IPS-NIHi7 (cell line): ENCODE measurements at regions not wholly inside any gene's neighbourhood (a gene's known extent, or its start where the extent isn't known, plus 50 kb on each side); places are given as distances from the start of the nearest gene placed in this dataset.
"Not testable (repeated sequence)": the region's sequence is repeated elsewhere in the genome, so short reads cannot be mapped to it uniquely, and the experiment has no call there.

ENCODE experiments used
- DNase-seq: peaks from one replicate; pipeline ENCODE4 v3.0.0; 2012; ENCODE audit warnings: mixed read lengths; ENCODE audit errors: extremely low spot score

DNA sequence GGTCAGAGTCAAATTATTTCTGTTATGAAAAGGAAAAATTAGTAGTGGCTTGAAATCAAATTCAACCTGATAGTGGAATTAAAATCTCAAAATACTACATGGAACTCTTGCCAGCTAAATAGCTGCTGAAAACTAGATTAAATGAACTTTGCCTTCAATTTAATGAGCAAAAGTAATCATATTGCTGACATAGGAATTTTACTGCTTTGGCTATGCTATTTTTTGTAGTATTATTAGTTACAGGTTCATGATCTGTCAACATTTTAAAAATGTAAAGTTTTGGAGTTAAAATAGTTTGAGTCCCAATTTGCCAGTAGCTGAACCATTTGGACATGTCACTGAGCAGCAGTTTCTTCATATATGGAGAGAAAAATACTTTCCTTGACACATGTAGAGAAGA, 81.4 kb downstream of the RERGL start:
- DNase-seq = no peak

DNA sequence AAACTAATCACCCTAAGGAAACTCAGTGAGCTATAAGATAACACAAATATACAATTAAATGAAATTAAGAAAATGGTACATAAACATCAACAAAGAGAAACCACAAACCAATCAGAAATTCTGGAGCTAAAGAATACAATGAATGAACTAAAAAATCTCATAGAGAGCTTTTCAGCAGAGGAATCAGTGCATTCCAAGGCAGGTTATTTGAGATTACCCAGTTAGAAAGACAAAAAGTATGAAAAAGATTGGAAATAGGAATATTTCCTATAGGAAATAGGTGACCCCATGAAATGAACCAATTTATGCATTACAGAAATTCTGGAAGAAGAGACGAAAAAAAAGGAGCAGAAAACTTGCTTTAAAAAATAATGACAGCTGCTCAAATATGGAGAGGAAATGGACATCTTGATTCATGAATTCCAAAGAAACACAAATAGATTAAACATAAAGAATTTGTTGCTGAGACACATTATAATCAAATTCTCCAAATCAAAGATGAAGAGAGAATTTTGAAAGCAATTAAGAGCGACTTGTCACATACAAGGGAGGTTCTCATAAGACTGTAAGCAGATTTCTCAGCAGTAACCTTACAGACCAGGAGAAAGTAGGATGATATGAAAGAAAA, 90.7 kb downstream of the RERGL start:
- DNase-seq = no peak

DNA sequence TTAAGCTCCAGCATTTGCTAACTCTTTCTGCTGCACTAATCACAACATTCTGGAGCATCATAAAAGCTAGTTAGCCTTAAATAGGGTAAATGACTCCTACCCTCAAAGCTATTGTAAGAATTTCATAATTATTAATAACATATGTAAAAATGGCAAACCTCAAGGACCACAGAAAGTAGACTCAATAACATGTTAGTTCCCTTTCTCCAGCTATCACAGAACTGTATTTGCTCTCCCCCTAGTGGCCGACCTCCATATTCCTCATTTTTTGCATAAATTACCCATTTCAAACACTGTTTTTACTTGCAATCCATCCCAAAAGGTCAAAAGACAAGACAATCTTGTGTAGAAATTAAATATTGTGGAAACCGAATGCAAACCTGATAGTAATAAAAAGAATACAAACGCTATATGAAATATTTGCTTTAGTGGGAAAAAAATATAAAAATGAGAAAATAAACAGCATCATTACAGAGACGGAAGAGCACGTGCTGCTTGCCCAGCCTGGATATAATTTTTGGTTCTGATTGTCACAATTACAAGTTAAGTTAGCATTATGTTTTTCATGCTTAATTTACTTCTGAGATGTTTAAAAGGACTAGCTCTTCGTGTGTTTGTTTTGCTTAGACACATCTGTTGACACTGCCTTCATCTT, 97.9 kb downstream of the RERGL start:
- DNase-seq = peak; percentile 14

DNA sequence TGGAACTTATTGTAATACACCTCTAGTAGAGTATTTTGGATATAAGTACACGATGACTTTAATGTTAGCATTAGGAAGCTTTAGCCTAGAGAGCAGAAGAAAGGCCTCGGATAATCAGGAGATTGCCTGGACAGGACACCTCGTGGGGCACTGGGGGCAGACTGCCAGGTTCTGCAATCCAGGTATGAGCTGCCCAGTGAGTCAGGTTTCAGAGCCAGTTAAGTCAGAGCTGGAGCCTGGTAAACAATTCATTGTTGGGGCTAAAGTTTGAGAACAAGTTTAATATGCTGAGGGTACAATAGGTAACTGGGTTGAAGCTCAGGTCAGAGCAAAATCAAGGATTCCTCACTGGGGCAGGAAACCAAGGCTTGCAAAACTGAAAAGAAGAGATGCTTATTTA, 107.4 kb downstream of the RERGL start:
- no peak for DNase-seq

DNA sequence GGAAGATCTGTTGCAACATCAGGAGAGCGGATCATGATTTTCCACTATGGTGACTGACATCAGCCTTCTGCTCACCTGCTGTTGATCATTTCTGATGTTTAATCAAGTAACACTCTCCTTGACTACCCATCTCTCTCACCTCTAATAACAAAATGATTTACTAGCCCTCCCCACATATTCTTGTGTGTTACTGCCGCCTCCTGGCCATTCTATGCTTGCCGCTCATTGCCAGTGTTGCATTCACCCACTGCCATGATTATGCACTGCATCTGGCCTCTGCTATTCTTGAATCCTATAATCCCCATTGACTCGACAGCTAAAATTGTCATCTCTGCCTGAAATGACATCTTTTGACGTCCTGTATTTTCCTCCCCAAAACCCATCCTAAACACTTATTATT, 113.8 kb downstream of the RERGL start:
- peak; percentile 25 for DNase-seq

DNA sequence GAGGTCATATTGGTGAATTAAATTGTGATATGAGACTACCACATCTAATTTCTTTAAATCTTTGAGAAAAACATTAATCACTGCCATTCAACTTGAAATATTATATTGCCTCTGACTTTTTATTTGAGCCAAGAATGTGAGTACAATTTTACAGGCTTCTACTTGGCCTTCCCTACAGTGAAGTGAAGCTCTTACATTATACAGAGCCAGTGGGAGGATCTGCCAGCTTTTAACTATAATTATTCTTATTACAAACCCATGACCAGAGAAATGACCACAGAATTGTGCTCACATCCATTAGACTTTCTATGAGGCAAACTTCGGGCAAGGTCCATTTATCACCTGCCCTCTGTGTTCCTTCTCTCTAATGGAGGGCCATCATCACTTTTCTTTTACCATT, 114.2 kb downstream of the RERGL start:
- DNase-seq = no peak

DNA sequence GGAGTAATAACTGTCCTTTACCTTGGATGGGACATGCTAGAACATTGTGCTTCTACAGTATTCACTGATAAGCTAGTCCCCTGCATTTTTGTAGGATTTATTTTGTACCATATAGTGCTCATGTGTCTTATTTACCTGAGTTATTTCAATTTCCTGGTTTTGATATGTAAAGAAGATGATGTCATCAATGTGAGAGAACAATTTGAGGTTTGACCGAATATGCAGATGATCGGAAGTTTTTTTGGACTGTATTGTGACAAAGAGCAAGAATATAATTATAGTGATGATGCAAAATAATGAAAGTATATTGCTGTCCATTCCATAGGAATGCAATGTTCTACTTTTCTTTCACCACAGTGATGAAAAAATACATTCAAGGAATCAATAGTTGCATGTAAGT, 114.8 kb downstream of the RERGL start:
- DNase-seq = no peak

DNA sequence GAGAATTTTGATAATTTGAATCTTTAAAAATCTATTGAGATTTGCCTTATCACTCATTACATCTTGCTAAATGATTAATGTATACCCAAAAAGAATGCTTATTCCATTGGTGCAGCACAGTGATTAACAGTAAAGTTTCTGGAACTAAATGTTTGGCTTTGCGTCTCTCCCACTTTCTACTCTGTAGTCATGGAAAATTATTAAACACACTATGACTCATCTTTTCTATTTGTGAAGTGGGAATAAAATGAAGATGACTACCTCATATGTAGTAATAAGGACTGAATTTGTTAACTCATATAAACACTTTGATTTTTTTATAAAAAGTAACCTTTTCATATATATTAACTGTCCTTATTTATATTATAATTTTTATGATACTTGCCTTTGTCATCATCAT, 118.1 kb downstream of the RERGL start:
- no peak for DNase-seq

DNA sequence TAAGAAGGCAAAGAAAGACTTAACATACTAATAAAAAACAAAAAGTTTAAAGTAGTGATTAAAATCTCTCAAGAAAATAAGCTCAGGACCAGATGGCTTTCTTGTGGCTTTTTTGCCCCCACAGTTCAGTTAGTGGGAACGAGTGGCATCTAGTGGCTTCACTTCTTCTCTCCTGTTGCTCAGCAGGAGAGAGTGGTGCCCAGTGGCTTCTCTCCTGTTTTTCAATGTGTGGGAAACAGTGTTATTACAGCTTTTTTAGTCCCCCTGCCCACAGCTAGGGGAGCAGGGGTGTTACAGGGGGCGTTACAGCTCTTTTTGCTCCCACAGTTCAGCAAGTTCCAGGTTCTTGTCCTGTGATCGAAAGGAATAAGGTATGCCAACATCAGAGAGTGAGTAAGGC, 135.2 kb downstream of the RERGL start:
- DNase-seq = no peak

DNA sequence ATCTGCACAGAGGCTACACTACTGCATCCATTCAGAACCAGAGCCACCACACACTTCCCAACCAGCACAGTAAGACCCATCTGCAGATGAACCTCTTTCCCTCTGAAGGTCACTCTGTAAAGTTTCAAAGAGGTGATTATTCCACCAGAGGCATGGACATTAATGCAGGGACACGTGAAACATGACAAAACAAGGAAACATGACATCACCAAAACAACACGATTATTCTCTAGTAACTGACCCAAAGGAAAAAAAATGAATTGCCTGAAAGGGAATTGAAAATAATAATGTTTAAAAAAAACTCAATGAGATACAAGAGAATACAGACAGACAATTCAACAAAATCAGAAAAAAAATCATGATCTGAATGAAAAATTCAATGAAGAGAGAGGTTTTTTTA, 139.1 kb downstream of the RERGL start:
- no peak for DNase-seq

DNA sequence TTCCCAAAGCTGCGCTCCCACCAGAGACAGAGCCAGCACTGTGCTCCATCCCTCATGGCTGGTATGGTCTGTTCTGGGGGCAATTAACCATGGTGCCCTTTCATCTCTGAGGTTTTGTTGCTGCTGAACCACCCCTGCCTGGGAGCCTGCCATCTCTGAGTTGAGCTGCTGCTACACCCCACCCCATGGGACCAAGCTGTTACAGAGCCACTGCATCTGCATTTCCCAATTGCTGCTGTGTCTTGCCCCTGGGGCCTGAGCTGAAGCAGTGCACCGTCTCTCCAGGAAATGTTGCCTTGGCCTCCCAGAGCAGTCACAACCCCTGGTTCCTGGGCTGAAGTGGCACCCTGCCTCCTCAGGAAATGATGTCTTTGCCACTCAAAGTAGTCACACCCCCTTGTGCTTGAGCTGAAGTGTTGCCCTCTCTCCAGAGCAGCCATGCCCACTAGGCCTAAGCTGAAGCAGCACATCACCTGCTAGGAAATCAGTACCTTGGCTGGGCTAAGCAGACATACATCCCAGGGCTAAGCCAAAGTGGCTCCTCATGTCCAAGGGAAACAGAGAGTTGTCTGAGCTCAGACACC, 140.3 kb downstream of the RERGL start:
- DNase-seq = no peak

DNA sequence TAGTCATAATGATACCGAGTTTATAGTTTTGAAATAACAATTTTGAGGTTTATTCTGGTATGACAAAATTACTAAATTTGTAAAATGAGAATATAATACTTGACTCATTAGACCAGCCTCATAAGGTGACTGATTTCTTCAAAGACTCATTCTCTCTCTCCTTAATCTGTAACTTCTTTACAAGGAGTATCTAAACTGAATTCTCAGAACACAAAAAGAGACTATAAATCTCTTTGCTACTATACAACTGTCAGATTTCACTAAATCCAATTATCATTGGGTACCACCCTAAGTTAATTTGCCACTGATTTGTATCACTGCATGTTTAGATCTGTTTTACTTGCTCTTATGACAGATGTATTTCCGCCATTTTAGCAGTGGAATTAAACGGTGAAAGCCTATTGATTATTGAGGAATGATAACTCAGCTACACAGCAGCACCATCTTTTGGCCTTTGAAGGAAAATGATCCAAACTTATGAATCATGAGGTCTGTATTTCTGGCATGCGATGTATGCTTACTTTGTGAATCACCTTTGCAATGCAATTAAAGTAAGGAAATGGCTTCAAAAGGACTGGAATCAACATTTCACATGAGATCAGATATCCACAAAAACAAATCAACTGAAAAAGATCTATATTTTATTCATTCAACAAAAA, 161.2 kb downstream of the RERGL start:
- DNase-seq = no peak

DNA sequence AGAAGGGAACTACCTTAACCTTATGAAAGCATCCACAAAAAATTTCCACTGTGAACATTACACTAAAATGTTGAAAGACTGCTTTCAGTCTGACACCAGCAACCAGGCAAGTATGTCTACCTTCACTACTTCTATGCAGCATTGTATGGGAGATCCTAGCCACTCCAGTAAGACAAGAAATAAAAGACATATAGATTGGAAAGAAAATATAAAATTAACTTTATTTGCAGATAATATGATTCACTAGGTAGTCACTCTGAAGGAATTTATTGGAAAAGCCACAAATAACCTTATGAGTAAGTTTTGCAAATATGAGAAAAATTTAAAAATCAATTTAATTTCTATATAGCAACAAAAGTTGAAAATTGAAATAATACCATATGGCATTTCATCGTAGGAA, 172.0 kb downstream of the RERGL start:
- DNase-seq = no peak

DNA sequence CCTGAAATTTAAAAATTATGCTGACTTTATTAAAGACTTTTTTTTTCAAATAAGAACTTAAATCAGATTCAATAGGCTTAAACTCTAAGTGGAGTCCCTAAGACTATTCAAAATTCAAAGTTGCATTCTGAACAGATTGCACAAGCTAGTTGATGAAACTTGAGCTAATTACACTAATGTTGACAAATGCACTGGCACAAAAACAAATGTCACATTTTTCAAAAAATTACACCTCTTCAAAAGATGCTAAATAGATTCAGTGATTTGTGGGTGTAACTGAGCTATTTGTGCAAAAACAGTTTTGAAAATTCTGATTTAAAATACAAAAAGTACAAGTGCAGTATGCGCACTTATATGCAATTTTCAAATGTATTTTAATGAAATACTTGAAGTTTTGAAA, 205.4 kb downstream of the RERGL start:
- no peak for DNase-seq

DNA sequence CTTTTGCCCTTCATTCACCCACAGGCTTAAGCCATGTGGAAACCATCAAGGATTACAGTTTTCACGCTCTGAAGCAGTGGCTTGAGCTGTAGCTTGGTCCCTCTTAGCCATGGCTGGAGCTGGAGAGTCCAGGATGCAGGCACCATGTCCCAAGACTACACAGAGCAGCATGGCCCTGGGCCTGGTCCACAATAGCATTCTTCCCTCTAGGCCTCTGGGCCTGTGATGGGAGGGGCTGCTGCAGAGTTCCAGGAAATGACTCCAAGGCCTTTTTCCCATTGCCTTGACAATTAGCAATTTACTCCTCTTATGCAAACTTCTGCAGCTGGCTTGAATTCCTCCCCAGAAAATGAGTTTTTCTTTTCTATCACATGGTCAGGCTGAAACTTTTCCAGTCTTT, 211.3 kb downstream of the RERGL start:
- no peak for DNase-seq

DNA sequence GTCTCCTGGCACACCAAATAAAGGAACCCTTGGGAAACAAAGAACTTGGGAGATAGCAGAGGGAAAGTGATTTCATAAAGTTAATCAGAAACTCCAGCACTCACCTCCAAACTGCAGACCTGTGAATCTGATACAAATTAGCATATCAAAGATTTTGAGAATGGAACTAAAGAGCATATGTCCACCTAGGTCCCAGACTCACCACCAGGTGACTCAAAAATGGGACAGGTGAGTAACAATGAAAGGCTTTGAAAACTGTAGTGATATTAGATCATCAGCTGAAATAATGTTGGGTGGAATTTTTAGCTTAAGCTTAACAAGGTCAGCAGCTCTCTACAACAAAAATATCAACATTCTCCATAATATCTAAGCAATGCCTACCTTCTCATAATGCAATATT, 214.8 kb downstream of the RERGL start:
- DNase-seq = no peak

DNA sequence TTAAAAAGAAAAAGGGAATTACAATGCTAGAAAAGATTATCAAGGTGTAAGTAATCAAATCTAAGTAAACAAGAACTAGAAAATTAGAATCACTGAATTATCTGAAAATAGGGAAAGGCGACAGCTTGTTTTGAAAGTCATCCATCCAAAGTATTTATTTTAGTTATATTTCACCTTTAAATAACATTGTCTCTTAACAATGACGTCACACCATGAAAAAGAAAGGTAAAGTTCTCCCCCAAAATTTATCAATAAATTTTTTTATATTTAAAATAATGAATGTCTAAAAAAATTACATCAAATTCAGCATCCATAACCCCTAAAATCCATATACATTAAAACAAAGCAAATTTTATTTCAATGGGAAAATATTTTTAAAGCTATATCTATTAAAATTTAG, 223.2 kb downstream of the RERGL start:
- DNase-seq = no peak

DNA sequence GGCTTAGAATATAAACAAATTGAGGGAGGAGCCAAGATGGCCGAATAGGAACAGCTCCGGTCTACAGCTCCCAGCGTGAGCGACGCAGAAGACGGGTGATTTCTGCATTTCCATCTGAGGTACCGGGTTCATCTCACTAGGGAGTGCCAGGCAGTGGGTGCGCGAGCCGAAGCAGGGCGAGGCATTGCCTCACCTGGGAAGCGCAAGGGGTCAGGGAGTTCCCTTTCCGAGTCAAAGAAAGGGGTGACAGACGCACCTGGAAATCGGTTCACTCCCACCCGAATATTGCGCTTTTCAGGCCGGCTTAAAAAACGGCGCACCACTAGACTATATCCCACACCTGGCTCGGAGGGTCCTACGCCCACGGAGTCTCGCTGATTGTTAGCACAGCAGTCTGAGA, 234.4 kb downstream of the RERGL start:
- not testable (repeated sequence) for DNase-seq

DNA sequence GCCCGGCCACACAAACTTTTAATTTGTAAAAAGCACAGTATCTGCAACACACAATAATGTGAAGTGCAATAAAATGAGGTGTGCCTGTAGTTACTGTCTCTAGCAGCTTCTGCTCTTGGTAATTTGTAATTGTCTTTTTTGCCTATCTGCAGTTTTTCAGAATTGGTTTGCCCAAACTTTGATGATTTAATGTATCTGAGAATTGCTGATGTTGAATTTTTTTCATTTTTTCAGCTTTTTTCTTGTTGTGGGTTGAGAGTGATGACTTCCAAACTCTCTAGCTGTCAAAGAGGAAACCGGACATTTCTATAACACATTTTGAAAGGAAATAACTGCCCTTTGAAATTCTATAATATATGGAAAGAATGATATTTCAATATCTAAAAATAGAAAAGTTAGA, 236.9 kb downstream of the RERGL start:
- DNase-seq = no peak

DNA sequence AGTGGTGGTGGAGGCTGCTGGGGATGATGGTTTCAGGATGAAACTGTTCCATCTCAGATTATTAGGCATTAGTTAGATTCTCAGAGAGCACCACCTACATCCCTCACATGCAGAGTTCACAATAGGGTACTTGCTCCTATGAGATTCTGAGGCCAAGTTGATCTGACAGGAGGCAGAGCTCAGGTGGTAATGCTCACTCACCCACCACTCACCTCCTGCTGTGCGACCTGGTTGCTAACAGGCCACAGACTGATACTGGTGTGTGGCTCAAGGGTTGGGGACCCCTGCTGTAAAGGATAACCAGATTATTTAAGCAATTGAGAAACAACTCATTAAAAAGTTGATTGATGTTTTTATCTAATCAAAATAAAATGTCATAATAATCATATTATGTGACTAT, 248.5 kb downstream of the RERGL start:
- DNase-seq = no peak

DNA sequence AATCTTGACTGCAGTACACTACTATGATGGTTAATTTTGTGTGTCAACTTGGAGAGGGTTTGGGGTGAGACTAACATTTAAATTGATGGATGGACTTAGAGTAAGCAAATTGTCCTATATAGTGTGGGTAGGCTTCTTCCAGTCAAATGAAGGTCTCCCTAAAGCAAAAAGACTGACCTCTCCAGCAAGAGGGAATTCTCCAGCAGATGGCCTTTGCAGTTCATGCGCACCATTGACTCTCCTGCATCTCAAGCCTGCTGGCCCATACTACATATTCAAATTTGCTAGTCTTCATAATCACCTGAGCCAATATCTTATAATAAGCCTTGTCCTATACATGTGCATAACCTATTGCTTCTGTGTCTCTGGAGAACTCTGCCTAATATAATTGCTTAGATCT, 260.2 kb downstream of the RERGL start:
- no peak for DNase-seq

DNA sequence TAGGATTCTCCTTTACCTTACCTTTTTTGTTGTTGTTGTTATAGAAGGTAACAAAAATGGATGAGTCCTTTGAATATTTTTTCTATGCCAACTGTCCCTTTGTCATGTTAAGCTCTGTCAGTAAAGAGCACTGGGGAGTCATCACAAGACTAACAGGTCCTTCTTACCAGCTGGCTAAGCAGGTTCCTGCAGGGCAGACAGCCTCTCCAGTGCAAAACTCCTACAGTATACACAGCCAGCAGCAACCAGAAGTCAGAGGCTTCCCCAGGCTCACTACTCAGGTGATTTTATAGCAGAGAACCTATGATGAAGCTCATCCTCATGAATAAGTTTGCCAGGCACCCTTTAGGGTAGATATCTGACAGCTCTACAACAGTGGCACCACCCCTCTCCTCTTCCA, 271.1 kb downstream of the RERGL start:
- no peak for DNase-seq

DNA sequence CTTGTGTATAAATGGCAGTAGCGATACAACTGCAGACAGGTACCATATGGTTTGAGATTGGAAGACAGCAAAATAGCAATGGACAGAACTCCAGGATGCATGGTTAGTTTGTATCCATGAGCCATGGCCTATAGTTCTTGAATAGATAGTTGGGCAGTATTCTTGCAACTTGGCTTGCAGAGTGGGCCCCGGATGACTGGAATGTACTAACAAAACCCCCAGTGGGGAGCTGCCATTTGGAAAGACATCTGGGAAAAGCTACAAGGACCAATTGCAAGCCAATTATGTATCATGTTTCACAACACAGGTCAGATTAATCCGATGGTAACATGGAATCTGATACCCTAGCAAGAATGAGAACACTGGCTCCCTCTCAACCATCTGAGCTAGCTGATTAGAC, 279.6 kb downstream of the RERGL start:
- DNase-seq = no peak
